ENCODE measurements at regions not wholly inside any gene's neighbourhood (a gene's known extent, or its start where the extent isn't known, plus 50 kb on each side); places are given as distances from the start of the nearest gene placed in this dataset.

DNA sequence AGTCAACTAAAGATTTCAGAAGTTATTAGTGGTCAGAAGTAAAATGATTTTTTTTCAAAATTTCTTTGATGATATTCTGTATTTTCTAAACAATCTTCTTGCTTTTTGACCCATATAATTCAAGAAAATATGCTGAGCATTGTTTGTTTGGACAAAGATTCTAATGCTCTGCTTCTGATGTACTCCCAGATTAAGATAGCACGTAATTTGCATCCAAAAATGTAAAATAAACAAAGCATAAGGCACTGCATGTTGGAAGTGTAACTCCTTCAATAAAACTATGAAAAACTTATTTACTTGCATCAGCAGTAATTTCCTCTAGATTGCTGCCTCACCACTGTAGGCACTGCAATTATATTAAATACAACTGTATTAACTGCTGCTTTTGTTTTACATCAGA lies 1054.1 kb downstream of the TTLL7 start:
- TF ChIP-seq YY1 (IDR thresholded peaks at IDR 0.05; ENCODE audit: low read depth): no peak
- TF ChIP-seq FOXM1 (IDR thresholded peaks at IDR 0.05; ENCODE audit: borderline replicate concordance, low read depth): no peak
- no peak for TF ChIP-seq EP300 (IDR thresholded peaks at IDR 0.05; ENCODE audit: borderline replicate concordance)
- no peak for TF ChIP-seq CREB1 (IDR thresholded peaks at IDR 0.05; ENCODE audit: low read depth)
- TF ChIP-seq CEBPB (IDR thresholded peaks at IDR 0.05): no peak
- TF ChIP-seq, protein P1, sequence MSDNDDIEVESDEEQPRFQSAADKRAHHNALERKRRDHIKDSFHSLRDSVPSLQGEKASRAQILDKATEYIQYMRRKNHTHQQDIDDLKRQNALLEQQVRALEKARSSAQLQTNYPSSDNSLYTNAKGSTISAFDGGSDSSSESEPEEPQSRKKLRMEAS (IDR thresholded peaks at IDR 0.05): no peak
- TF ChIP-seq, protein P2, sequence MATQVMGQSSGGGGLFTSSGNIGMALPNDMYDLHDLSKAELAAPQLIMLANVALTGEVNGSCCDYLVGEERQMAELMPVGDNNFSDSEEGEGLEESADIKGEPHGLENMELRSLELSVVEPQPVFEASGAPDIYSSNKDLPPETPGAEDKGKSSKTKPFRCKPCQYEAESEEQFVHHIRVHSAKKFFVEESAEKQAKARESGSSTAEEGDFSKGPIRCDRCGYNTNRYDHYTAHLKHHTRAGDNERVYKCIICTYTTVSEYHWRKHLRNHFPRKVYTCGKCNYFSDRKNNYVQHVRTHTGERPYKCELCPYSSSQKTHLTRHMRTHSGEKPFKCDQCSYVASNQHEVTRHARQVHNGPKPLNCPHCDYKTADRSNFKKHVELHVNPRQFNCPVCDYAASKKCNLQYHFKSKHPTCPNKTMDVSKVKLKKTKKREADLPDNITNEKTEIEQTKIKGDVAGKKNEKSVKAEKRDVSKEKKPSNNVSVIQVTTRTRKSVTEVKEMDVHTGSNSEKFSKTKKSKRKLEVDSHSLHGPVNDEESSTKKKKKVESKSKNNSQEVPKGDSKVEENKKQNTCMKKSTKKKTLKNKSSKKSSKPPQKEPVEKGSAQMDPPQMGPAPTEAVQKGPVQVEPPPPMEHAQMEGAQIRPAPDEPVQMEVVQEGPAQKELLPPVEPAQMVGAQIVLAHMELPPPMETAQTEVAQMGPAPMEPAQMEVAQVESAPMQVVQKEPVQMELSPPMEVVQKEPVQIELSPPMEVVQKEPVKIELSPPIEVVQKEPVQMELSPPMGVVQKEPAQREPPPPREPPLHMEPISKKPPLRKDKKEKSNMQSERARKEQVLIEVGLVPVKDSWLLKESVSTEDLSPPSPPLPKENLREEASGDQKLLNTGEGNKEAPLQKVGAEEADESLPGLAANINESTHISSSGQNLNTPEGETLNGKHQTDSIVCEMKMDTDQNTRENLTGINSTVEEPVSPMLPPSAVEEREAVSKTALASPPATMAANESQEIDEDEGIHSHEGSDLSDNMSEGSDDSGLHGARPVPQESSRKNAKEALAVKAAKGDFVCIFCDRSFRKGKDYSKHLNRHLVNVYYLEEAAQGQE (IDR thresholded peaks at IDR 0.05; ENCODE audit: low read depth): no peak

Data from Ishikawa (cell line).